Activated T-cell treated with anti-CD3 and anti-CD28 coated beads for 1 hour (primary cell): ENCODE measurements at regions not wholly inside any gene's neighbourhood (a gene's known extent, or its start where the extent isn't known, plus 50 kb on each side); places are given as distances from the start of the nearest gene placed in this dataset.

Experiments
- DNase-seq: peaks from one replicate; pipeline ENCODE4 v3.0.0-alpha.2; 2020; ENCODE audit warnings: low read depth

GRCh38 chr3:194995922-194996321 lies 275.0 kb downstream of the XXYLT1 start:
- DNase-seq, result no peak

DNA sequence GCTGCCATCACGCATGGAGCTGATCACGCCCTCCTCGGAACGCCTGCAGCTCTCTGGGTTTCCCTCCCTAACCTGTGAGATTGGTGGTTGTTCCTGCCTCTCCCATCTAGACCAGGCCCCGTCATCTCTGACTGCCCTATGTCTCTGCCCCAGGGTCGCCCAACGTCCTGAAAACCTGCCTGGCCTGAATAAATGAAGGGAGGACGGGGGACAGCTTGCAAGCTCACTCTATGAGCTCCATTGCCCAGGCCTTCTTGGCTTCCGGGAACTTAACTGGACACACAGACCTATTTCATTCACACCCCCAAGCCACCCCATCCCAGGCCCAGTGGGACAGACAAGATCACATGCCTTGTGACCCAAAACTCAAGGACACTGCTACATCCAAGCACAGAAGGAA lies 274.2 kb downstream of the XXYLT1 start:
- no peak for DNase-seq

- no peak for DNase-seq
Observed at GRCh38 chr3:194998417-194998816, 272.5 kb downstream of the XXYLT1 start.

- no peak for DNase-seq
Observed at GRCh38 chr3:194998948-194999347, 272.0 kb downstream of the XXYLT1 start.

GRCh38 chr3:194999491-194999890 lies 271.5 kb downstream of the XXYLT1 start:
- DNase-seq, result no peak

GRCh38 chr3:195001261-195001660 lies 269.7 kb downstream of the XXYLT1 start:
- no peak for DNase-seq

GRCh38 chr3:195001961-195002861 lies 268.7 kb downstream of the XXYLT1 start:
- DNase-seq, result no peak

DNA sequence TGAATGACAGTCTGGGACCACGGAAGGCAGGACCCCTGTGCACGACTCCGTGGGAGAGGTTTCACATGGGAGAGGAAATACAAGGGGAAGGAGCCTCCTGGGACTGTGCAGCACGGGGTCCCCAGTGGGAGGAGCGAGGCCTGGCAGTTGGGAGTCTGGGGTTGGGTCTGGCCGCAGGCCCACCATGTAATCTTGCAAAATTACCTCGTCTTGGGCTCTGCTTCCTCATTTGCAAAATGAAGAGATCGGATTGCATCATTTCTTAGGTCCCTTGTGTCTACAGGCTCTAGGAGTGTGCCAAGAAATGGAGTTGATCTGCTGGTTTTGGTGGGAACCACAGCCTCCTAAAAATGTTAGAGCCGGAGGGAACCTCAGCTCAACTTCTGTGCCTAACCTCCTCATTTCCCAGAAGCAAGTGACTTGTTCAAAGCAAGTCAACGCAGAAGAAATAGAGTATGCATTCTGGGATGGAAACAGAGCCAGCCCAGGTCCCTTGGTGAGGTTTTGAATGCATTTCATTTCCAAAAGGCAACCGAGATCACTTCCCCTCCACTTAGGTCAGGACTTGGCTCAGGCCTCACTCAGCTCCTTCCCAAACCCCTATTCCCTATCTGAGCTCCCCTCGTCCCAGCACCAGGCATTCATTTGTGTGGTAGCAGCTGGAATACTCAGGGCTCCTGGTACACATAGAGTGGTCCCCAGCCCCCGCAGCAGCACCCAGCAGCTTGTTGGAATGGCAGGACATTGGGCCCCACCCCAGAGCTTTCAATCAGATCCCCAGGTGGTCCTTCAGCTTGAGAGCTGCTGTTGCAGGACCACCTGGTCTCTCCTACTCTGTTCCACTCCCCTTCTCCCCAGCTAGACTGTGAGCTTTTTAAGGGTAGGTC lies 267.7 kb downstream of the XXYLT1 start:
- DNase-seq, result no peak

DNA sequence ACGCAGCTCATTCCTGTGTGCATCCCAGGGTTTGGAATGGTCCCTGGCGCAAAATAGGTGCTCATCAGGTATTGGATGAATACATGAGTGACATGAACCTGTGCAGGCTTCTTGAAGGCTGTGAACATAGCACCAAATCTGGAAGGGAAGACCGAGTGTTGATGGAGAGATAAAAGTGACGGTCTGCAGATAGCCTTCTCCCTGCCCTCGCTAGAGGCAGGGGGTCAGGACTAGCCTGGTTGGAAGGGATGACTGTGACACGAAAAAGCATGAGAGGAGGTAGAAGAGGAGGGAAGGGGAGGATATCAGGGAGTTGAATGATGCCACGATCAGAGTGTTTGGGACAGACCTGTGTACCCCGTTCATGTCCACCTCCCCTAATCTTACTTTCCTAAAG lies 267.1 kb downstream of the XXYLT1 start:
- DNase-seq, result no peak

- DNase-seq, result no peak
Observed at GRCh38 chr3:195004512-195005250, 266.3 kb downstream of the XXYLT1 start.

- no peak for DNase-seq
Observed at GRCh38 chr3:195005251-195005620, 265.7 kb downstream of the XXYLT1 start.

GRCh38 chr3:195005759-195006510 lies 265.0 kb downstream of the XXYLT1 start:
- DNase-seq, result no peak

GRCh38 chr3:195007151-195007550 lies 263.8 kb downstream of the XXYLT1 start:
- no peak for DNase-seq

- DNase-seq, result no peak
Observed at GRCh38 chr3:195007766-195008165, 263.2 kb downstream of the XXYLT1 start.

DNA sequence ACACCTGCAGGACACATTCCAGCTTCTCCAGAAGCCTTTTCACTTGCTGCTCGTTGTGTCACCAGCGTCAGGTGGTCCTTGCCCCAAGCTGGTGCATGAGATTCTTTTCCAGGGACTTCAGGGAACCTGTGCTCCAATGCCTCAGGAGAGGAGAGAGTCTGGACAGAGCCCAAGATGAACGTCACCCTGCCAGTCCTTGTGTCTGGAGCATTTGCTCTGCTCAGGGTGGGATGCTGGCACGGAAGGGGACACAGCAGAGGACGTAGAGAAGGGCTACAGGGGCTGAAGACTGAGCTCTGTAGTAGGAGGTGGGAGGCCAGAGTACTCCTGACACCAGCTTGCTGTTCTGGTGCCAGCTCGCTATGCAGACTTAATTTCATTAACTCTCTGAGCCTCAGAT lies 262.1 kb downstream of the XXYLT1 start:
- DNase-seq, result no peak

DNA sequence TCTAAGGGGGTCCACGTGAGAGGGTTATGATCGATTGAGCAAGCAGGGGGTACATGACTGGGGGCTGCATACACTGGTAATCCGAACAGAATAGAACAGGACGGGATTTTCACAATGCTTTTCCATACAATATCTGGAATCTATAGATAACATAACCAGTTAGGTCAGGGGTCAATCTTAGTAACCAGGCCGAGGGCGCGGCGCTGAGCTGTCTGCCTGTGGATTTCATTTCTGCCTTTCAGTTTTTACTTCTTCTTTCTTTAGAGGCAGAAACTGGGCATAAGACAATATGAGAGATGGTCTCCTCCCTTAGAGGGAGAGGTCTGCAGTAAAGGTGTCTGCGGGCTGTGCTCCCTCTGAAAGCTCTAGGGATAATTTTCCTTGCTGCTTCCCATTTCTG lies 261.3 kb downstream of the XXYLT1 start:
- DNase-seq, result no peak

- DNase-seq, result no peak
Observed at GRCh38 chr3:195010551-195011100, 260.3 kb downstream of the XXYLT1 start.

GRCh38 chr3:195011231-195011834 lies 259.6 kb downstream of the XXYLT1 start:
- no peak for DNase-seq

GRCh38 chr3:195012100-195012499 lies 258.9 kb downstream of the XXYLT1 start:
- no peak for DNase-seq

- no peak for DNase-seq
Observed at GRCh38 chr3:195012571-195012970, 258.4 kb downstream of the XXYLT1 start.
